NT2/D1 (cell line): ENCODE measurements at regions not wholly inside any gene's neighbourhood (a gene's known extent, or its start where the extent isn't known, plus 50 kb on each side); places are given as distances from the start of the nearest gene placed in this dataset.

Experiments
- SUZ12 ChIP-seq: IDR thresholded peaks from 2 replicates; pipeline ENCODE4 v1.6.1; 2011; ENCODE audit not compliant: insufficient read length, insufficient read depth; ENCODE audit errors: extremely low read depth
- YY1 ChIP-seq: IDR thresholded peaks from 2 replicates; pipeline ENCODE4 v1.6.1; 2011; ENCODE audit not compliant: insufficient read length, insufficient read depth
- ZNF274 ChIP-seq: IDR thresholded peaks from 2 replicates; pipeline ENCODE4 v1.6.1; 2011; ENCODE audit warnings: mild to moderate bottlenecking, low read depth, low read length

DNA sequence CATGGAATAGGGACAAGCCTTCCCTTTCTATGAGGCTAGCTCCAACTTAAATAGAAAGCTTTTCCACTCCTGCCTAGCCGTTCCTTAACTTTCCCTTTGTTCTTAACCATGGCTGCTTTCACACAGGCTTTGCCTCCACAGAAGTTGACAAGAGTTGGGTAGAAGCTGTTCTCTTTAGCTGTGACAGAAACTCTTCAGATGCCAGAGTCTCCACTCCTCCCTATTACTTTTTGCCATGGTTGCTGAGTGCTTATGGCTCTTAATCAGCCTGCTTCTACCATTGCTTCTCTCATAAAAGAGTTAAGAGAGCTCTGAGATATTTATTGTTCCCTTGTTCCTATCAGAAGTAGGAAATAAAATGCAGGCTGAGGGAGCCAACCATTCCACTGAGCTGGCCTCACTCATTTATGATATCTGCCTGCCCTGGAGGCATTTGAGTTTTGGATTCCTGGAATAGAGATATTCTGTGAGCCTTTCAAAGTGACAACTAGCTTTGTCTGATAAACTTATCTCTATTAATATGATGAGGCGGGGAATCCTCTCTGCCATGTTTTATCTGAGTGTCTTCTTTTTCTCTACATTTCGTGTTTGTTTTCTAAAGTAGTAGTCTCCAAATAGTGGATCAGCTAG, 162.6 kb downstream of the DMAC1 start:
- no peak for TF ChIP-seq YY1
- TF ChIP-seq ZNF274, result no peak
- TF ChIP-seq SUZ12, result no peak
